ENCODE measurements at regions not wholly inside any gene's neighbourhood (a gene's known extent, or its start where the extent isn't known, plus 50 kb on each side); places are given as distances from the start of the nearest gene placed in this dataset.

- Histone ChIP-seq H2BK20ac (ENCODE audit: low read depth, low read length) (no peak overlapping the region), H3K27ac (ENCODE audit: insufficient read depth, low read length) (no peak overlapping the region), H3K4me1 (ENCODE audit: control insufficient read depth, insufficient read depth, low read length) (no peaks in the 10 kb centered on the region), H3K23ac (ENCODE audit: low read depth, low read length) (no peak overlapping the region), H2AK9ac (replicated peaks; ENCODE audit: low read depth, low read length, poor library complexity) (no peak overlapping the region), H2BK120ac (ENCODE audit: low read depth, low read length) (no peak overlapping the region), H2AK5ac (ENCODE audit: low read depth, low read length) (no peak overlapping the region), H3K4me2 (ENCODE audit: low read depth, low read length) (no peak overlapping the region), H3K79me1 (ENCODE audit: low read depth in 1 of 2, low read length in 2 of 2) (no peaks in the 10 kb centered on the region), H3K9ac (ENCODE audit: low read depth, low read length) (no peak overlapping the region), H4K20me1 (ENCODE audit: insufficient read depth, low read length) (no peaks in the 10 kb centered on the region), H4K91ac (ENCODE audit: insufficient read depth, low read depth, low read length) (no peak overlapping the region), H4K5ac (ENCODE audit: low read depth, low read length) (no peak overlapping the region), H3K36me3 (ENCODE audit: control insufficient read depth, insufficient read depth, low read length) (no peaks in the 10 kb centered on the region), H3K18ac (ENCODE audit: low read depth, low read length) (no peak overlapping the region), H3K27me3 (ENCODE audit: control insufficient read depth, insufficient read depth, low read length) (no peaks in the 10 kb centered on the region), H2BK15ac (ENCODE audit: low read depth, low read length) (no peak overlapping the region), H2BK5ac (ENCODE audit: low read depth, low read length, poor library complexity, severe bottlenecking) (no peak overlapping the region), H4K8ac (ENCODE audit: low read depth in 2 of 2, low read length in 2 of 2) (no peak overlapping the region), H3K9me1 (ENCODE audit: insufficient read depth, low read length) (no peaks in the 10 kb centered on the region), H2AFZ (replicated peaks; ENCODE audit: low read length, poor library complexity) (no peak overlapping the region), H3K4me3 (ENCODE audit: insufficient read depth, low read depth, low read length) (no peak overlapping the region), H3K9me3 (ENCODE audit: control insufficient read depth, insufficient read depth, low read length) (no peaks in the 10 kb centered on the region), H3K4ac (ENCODE audit: low read depth, low read length) (no peak overlapping the region), H3K56ac (ENCODE audit: extremely low read depth, insufficient read depth, low read length) (no peak overlapping the region), H3K14ac (replicated peaks; ENCODE audit: low read depth, low read length) (no peak overlapping the region)
- ATAC-seq (ENCODE audit: low read depth) (no peak), DNase-seq (no peak)
- POLR2A ChIA-PET (ENCODE audit: unreplicated experiment) = no interaction called here
- in situ Hi-C loops (cut with MboI; ENCODE audit: low sequenced_read_pairs) = no loop called here
- intact Hi-C loops (cut with micrococcal nuclease) = no loop called here
- 100% methylated on average over 1 of the region's 6 CpGs; no CpG with 5 or more reads in 1 of the 2 experiments for WGBS, 2 experiments (ENCODE audit: extremely low coverage in 2 of 2, insufficient read length in 1 of 2)
- no TSS peak for BruUV-seq (replicated peaks)
- dilution Hi-C loops (cut with HindIII; ENCODE audit: low sequenced_read_pairs, unreplicated experiment) = no loop called here
- TF ChIP-seq CTCF (conservative IDR thresholded peaks at IDR 0.05; ENCODE audit: low read depth, low read length) = no peak
- CTCF ChIA-PET = no interaction called here
Measured at GRCh38 chr21:24336491-24336890, 1270.8 kb downstream of the MRPL39 start.

Measured in IMR-90 (cell line).